ENCODE measurements at regions not wholly inside any gene's neighbourhood (a gene's known extent, or its start where the extent isn't known, plus 50 kb on each side); places are given as distances from the start of the nearest gene placed in this dataset.
A peak's percentile ranks its signal among the peaks of the same experiment; 100 is the strongest.

GRCh38 chr10:61000769-61001730 lies 57.1 kb upstream of the RHOBTB1 start:
- peak; percentile 19 for DNase-seq (ENCODE audit: low spot score)

- DNase-seq (ENCODE audit: low spot score) = no peak
Measured at GRCh38 chr10:60998932-60999331, 54.9 kb upstream of the RHOBTB1 start.

GRCh38 chr10:60994128-60994527 lies 50.1 kb upstream of the RHOBTB1 start:
- DNase-seq (ENCODE audit: low spot score) = no peak

Measured in AG08395 (cell line).